ENCODE measurements at regions not wholly inside any gene's neighbourhood (a gene's known extent, or its start where the extent isn't known, plus 50 kb on each side); places are given as distances from the start of the nearest gene placed in this dataset.

- peaks cover 0 to 9% (median 7%) of the 10 kb centered on the region in 4 donors for H3K9me3 ChIP-seq
- no peak overlapping the region for H3K27ac ChIP-seq
- DNase-seq, result no peak
- H3K27me3 ChIP-seq, result no peaks in the 10 kb centered on the region
- H3K4me1 ChIP-seq, result no peaks in the 10 kb centered on the region
- no peak overlapping the region for H3K4me3 ChIP-seq
- TF ChIP-seq EP300 (IDR thresholded peaks at IDR 0.05) (no peak), POLR2AphosphoS5 (IDR thresholded peaks at IDR 0.05) (no peak), POLR2A (IDR thresholded peaks at IDR 0.05) (no peak), CTCF (IDR thresholded peaks at IDR 0.05) (no peak)
- intact Hi-C loops (cut with DNase I; ENCODE audit: low total_unique reads), result no loop called here
- no peaks in the 10 kb centered on the region for H3K36me3 ChIP-seq
- 55 to 76% (median 66%) methylated on average over 2 of the region's 2 CpGs for WGBS, 5 donors
Measured at GRCh38 chr9:79104951-79105350, 466.8 kb upstream of the TLE4 start.

- TF ChIP-seq POLR2A (IDR thresholded peaks at IDR 0.05), result no peak
- TF ChIP-seq CTCF (IDR thresholded peaks at IDR 0.05), result no peak
- TF ChIP-seq POLR2AphosphoS5 (IDR thresholded peaks at IDR 0.05), result no peak
- no peak for TF ChIP-seq EP300 (IDR thresholded peaks at IDR 0.05)
- no peaks in the 10 kb centered on the region for H3K4me1 ChIP-seq
- no peak overlapping the region for H3K27ac ChIP-seq
- intact Hi-C loops (cut with DNase I; ENCODE audit: low total_unique reads), result no loop called here
- 70 to 83% (median 76%) methylated on average over 3 of the region's 3 CpGs for WGBS, 5 donors
- no peaks in the 10 kb centered on the region for H3K36me3 ChIP-seq
- no peak overlapping the region for H3K4me3 ChIP-seq
- DNase-seq, result no peak
- peaks cover 0 to 9% (median 7%) of the 10 kb centered on the region in 4 donors for H3K9me3 ChIP-seq
- H3K27me3 ChIP-seq, result no peaks in the 10 kb centered on the region
Measured at GRCh38 chr9:79107911-79108676, 463.7 kb upstream of the TLE4 start.

DNA sequence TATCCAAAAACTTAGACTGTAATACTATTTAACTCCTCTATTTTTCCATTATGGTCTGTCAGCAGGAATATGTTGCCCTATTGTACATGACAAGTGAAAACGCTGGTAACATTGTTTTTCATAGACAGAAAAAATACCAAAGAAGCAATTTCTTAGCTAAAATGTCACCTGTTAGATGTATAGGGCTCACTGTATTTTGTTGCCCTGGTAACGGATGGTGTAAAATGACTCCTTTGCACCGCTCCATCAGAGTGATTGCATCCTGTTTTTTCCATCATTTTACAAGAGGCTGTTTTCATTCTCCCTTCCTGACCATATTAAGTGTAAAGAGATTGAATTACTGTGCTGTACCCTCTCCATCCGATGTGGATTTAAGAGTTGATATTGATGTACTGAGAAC, 460.1 kb upstream of the TLE4 start:
- no peak for DNase-seq
- H3K9me3 ChIP-seq, result peaks cover 0 to 9% (median 7%) of the 10 kb centered on the region in 4 donors
- H3K27ac ChIP-seq, result no peak overlapping the region
- no peaks in the 10 kb centered on the region for H3K36me3 ChIP-seq
- H3K4me3 ChIP-seq, result no peak overlapping the region
- TF ChIP-seq POLR2A (IDR thresholded peaks at IDR 0.05), result no peak
- no peak for TF ChIP-seq EP300 (IDR thresholded peaks at IDR 0.05)
- TF ChIP-seq CTCF (IDR thresholded peaks at IDR 0.05), result no peak
- no peak for TF ChIP-seq POLR2AphosphoS5 (IDR thresholded peaks at IDR 0.05)
- H3K27me3 ChIP-seq, result no peaks in the 10 kb centered on the region
- no peaks in the 10 kb centered on the region for H3K4me1 ChIP-seq
- 80 to 85% (median 81%) methylated on average over 4 of the region's 4 CpGs for WGBS, 5 donors
- intact Hi-C loops (cut with DNase I; ENCODE audit: low total_unique reads), result no loop called here

GRCh38 chr9:79115176-79115575, 456.6 kb upstream of the TLE4 start:
- H3K9me3 ChIP-seq, result no peaks in the 10 kb centered on the region
- 74 to 86% (median 82%) methylated on average over 4 of the region's 4 CpGs for WGBS, 5 donors
- intact Hi-C loops (cut with DNase I; ENCODE audit: low total_unique reads), result no loop called here
- H3K4me3 ChIP-seq, result no peak overlapping the region
- no peaks in the 10 kb centered on the region for H3K36me3 ChIP-seq
- no peaks in the 10 kb centered on the region for H3K4me1 ChIP-seq
- H3K27me3 ChIP-seq, result no peaks in the 10 kb centered on the region
- TF ChIP-seq POLR2AphosphoS5 (IDR thresholded peaks at IDR 0.05) (no peak), POLR2A (IDR thresholded peaks at IDR 0.05) (no peak), EP300 (IDR thresholded peaks at IDR 0.05) (no peak), CTCF (IDR thresholded peaks at IDR 0.05) (no peak)
- DNase-seq, result no peak
- no peak overlapping the region for H3K27ac ChIP-seq

Measured in stomach (tissue), 8 donors.